ENCODE measurements at regions not wholly inside any gene's neighbourhood (a gene's known extent, or its start where the extent isn't known, plus 50 kb on each side); places are given as distances from the start of the nearest gene placed in this dataset.

- no peak for TF ChIP-seq SIN3A (IDR thresholded peaks at IDR 0.05; ENCODE audit: borderline replicate concordance, insufficient read depth, low read length)
- no peak for TF ChIP-seq POLR2AphosphoS5 (IDR thresholded peaks at IDR 0.05; ENCODE audit: low read depth, low read length)
- TF ChIP-seq TAF1 (IDR thresholded peaks at IDR 0.05; ENCODE audit: borderline replicate concordance, insufficient read depth, low read length): no peak
- no peak for TF ChIP-seq REST (IDR thresholded peaks at IDR 0.05; ENCODE audit: insufficient read depth in 1 of 2, low read depth in 2 of 2, low read length in 2 of 2)
Measured at GRCh38 chr1:208606959-208607358, 362.8 kb upstream of the PLXNA2 start.

All from PFSK-1 (cell line).